ENCODE measurements at regions not wholly inside any gene's neighbourhood (a gene's known extent, or its start where the extent isn't known, plus 50 kb on each side); places are given as distances from the start of the nearest gene placed in this dataset.

- TF ChIP-seq EZH2phosphoT487 (IDR thresholded peaks at IDR 0.05; ENCODE audit: borderline replicate concordance, low read depth, low read length) (no peak), CTCF (conservative IDR thresholded peaks at IDR 0.05; ENCODE audit: low read length) (no peak)
Measured at GRCh38 chr12:107963635-107964034, 165.5 kb upstream of the WSCD2 start.
